ENCODE measurements at regions not wholly inside any gene's neighbourhood (a gene's known extent, or its start where the extent isn't known, plus 50 kb on each side); places are given as distances from the start of the nearest gene placed in this dataset.

GRCh38 chr2:156915332-156915731, 342.2 kb upstream of the GALNT5 start:
- Histone ChIP-seq H3K4me1 (no peaks in the 10 kb centered on the region), H3K36me3 (no peaks in the 10 kb centered on the region), H3K27me3 (no peaks in the 10 kb centered on the region), H3K27ac (no peak overlapping the region), H3K4me3 (no peak overlapping the region), H3K9me3 (peaks cover 0 to 10% (median 0%) of the 10 kb centered on the region in 4 donors)
- TF ChIP-seq CTCF (IDR thresholded peaks at IDR 0.05) (no peak), POLR2A (IDR thresholded peaks at IDR 0.05) (no peak), EP300 (IDR thresholded peaks at IDR 0.05) (no peak)
- no peak for DNase-seq (ENCODE audit: low spot score in 2 of 2)

- WGBS, 2 donors = 40 to 54% methylated on average over 1 of the region's 1 CpG
- Histone ChIP-seq H3K4me1 (no peaks in the 10 kb centered on the region), H3K27ac (no peak overlapping the region), H3K9me3 (peaks cover 0 to 11% (median 0%) of the 10 kb centered on the region in 4 donors), H3K36me3 (no peaks in the 10 kb centered on the region), H3K27me3 (no peaks in the 10 kb centered on the region), H3K4me3 (no peak overlapping the region)
- DNase-seq (ENCODE audit: low spot score in 2 of 2) = no peak
- TF ChIP-seq POLR2A (IDR thresholded peaks at IDR 0.05) (no peak), CTCF (IDR thresholded peaks at IDR 0.05) (no peak), EP300 (IDR thresholded peaks at IDR 0.05) (no peak)
Measured at GRCh38 chr2:156918410-156918809, 339.1 kb upstream of the GALNT5 start.

- 78 to 96% methylated on average over 2 of the region's 2 CpGs for WGBS, 2 donors
- H3K27me3 ChIP-seq = no peaks in the 10 kb centered on the region
- no peaks in the 10 kb centered on the region for H3K36me3 ChIP-seq
- no peak overlapping the region for H3K27ac ChIP-seq
- peaks cover 0 to 3% (median 0%) of the 10 kb centered on the region in 4 donors for H3K4me1 ChIP-seq
- peaks cover 0 to 8% (median 0%) of the 10 kb centered on the region in 4 donors for H3K9me3 ChIP-seq
- DNase-seq (ENCODE audit: low spot score in 2 of 2) = no peak
- no peak overlapping the region for H3K4me3 ChIP-seq
- TF ChIP-seq CTCF (IDR thresholded peaks at IDR 0.05) = no peak
Measured at GRCh38 chr2:156930423-156930822, 327.1 kb upstream of the GALNT5 start.

- TF ChIP-seq CTCF (IDR thresholded peaks at IDR 0.05) = no peak
- Histone ChIP-seq H3K4me1 (peaks cover 0 to 3% (median 0%) of the 10 kb centered on the region in 4 donors), H3K4me3 (no peak overlapping the region), H3K36me3 (no peaks in the 10 kb centered on the region), H3K27me3 (no peaks in the 10 kb centered on the region), H3K9me3 (peaks cover 0 to 6% (median 0%) of the 10 kb centered on the region in 4 donors), H3K27ac (no peak overlapping the region)
- WGBS, 2 donors = 68 to 75% methylated on average over 3 of the region's 3 CpGs
- no peak for DNase-seq (ENCODE audit: low spot score in 2 of 2)
Measured at GRCh38 chr2:156933645-156934225, 323.8 kb upstream of the GALNT5 start.

- H3K4me3 ChIP-seq = no peak overlapping the region
- H3K27ac ChIP-seq = no peak overlapping the region
- TF ChIP-seq POLR2A (IDR thresholded peaks at IDR 0.05) (no peak), CTCF (IDR thresholded peaks at IDR 0.05) (no peak), EP300 (IDR thresholded peaks at IDR 0.05) (no peak)
- no peak for DNase-seq (ENCODE audit: low spot score in 2 of 2)
- H3K27me3 ChIP-seq = no peaks in the 10 kb centered on the region
- WGBS, 2 donors = 67 to 69% methylated on average over 5 of the region's 5 CpGs
- no peaks in the 10 kb centered on the region for H3K9me3 ChIP-seq
- no peaks in the 10 kb centered on the region for H3K36me3 ChIP-seq
- peaks cover 0 to 3% (median 0%) of the 10 kb centered on the region in 4 donors for H3K4me1 ChIP-seq
Measured at GRCh38 chr2:156935616-156936015, 321.9 kb upstream of the GALNT5 start.

All from tibial nerve (tissue), 4 donors.